ENCODE measurements at regions not wholly inside any gene's neighbourhood (a gene's known extent, or its start where the extent isn't known, plus 50 kb on each side); places are given as distances from the start of the nearest gene placed in this dataset.

DNA sequence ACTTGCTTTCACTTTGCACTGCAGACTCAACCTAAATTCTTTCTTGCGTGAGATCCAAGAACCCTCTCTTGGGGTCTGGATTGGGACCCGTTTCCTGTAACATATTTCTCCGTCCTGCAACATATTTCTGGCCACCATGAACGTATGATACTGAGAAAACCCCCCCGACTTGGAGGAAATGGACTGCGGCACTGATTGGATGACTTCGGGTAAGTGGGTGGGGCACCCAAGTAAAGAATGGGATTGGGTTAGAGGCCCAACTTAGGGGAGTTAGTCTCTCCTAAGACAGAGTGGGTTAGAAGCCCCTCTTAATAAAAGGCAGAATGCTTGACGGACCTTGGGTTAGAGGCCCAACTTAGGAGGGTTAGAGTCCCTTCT is 690.4 kb downstream of the UQCRFS1 start:
- DNase-seq: no peak

DNA sequence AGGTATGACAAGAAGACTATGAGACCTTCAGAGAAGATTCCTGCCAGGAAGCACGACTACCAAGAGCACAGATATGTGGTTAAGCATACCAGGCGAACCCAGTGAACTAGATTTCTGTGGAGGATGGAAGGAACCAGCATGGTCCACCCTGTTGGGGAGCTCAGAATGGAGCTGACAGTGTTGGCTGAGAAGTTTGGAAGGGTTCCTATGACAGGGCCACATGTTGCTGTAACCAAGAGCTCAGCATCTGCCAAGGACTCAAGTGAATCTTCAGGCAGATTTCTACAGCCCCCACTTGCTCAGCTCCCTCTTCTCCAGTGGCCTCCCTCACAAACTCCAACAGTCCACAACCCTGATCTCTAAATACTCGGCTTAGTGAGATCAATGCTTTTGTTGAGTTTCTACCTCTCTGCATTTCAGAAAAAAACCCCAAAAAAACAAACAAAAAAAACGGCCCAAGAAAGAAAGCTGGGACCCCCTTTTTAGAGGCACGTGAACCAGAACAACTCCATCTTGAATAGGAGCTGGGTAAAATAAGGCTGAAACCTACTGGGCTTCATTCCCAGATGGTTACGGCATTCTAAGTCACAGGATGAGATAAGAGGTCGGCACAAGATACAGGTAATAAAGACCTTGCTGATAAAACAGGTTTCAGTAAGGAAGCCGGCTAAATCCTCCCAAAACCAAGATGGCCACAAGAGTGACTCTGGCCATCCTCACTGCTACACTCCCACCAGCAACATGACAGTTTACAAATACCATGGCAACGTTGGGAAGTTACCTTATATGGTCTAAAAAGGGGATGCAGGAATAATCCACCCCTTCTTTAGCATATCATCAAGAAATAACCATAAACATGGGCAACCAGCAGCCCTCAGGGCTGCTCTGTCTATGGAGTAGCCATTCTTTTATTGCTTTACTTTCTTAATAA is 691.1 kb downstream of the UQCRFS1 start:
- no peak for DNase-seq

DNA sequence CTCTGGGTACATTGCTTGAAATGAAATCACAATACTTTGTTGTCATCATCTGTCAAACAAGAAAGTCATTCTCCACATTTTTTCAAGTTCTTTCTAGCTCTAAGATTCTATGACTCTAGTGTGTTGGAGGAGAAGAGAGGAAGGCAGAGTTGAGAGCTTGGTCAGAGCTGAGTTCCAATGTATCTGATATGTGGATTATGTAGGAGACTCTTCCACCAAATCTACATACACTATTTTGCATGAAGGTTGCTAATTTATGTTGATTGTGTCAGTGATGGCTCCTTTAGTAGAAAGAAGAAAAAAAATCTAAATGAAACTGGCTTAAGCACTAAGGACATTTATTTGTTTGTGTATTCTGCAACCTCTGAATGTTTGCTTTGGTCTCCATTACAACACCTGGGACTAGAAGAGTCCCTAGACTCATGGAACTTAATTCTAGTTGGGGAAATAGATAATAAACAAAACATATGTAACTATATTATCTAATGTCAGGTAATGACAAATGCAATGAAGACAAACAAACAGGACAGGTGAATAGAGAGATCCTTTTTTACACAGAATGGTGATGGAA is 691.9 kb downstream of the UQCRFS1 start:
- no peak for DNase-seq

DNA sequence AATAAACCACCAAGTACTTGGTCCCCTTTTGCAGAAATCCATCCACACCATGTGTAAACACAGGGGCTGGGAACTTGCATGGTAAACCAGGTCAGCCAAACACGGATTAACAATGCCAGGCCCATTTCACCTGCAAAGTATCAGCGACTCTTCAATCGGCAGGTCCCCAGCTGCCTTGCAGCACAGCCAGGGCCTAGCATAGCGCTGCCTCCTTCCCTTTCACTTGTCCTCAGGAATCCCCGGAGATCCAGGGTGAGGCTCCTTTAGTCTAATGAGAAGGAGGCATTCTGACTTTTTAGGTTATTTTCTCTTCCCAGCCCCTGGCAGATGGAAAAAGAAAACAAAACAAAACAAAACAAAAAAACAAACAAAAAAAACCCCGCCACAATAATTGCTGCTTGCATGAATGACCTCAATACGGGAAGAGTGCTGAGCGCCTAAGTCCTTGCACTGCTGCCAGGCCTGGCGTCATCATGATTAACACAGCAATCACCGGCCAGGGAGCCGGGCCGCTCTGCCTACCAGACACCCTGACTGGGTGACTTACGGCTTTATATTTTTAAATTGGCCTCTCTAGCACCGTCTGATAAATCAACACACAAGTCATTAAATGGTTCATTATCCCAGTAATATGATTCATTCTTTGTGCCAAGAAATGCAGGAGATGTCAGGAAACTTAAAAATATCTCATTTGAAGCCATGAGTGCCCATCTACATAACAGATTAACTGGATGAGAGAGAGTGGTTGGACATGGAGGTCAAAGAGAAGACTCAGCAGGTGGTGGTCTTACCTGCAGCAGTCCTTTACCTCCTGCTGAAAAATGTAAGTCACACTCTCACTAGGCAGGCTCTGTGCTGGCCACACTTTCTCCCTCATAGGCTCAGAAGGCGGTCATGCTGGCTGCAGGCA is 692.7 kb downstream of the UQCRFS1 start:
- peak; percentile 41 to 47 for DNase-seq

DNA sequence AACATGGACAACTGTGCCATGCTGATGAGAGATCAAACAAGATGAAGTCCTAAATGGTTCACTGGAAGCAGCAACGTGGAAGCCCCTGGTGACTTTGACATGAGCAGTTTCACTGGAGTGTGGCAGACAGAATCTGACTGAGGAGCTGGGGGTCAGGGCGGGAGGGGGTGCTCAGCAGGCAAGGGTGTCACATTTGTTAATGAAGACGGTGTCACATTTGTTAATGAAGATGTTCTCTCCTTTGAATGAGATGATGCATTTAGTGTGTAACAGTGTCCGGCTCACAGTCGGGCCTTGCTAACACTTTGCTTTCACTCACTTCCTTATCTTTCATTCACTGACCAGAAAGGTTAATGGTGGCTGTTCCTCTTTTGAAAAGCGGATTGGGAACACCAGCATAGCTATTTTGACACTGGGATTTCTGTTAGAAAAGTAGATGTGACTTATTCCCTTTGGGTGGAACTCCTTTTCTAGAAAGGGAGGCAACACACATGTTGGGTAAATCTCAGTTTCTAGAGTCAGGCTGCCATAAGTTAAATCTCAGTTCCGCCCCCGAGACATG is 693.7 kb downstream of the UQCRFS1 start:
- no peak for DNase-seq

DNA sequence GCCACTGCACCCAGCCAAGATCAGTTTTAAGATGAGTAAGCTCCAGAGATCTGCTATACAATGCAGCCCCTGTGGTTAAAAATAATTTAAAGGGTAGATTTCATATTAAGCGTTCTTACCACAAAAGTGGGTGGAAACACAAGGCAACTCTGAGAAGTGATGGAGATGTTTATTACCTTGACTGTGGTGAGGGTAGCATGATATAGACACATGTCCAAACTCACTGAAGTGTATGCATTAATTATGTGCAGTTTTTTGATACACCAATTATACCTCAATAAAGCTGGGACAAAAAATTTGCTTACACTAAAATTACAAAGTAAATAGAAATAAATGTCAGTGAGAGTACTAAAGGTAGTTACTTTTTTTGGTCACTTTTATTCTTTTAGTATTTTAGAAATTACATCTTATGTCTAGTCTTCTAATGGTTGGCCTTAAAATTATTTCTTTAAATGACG is 696.5 kb downstream of the UQCRFS1 start:
- no peak for DNase-seq

DNA sequence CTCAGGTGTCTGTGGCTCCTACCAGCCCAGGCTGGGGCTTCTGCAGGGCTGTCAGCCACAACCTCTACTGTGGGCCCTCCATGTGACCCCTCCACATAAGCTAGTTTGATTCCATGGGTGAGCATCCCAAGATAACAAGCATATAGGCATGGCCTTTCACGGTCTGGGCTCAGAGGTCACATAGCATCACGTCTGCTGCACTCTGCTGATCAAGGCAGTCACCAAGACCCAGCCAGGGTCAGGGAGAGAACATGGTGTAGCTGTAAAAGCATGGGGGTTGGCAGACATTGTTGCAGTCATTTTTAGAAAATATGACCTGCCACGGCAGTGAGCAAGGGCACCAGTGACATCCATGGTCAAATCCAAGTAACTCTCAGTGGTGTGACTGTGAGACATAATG is 698.8 kb downstream of the UQCRFS1 start:
- DNase-seq: no peak

DNA sequence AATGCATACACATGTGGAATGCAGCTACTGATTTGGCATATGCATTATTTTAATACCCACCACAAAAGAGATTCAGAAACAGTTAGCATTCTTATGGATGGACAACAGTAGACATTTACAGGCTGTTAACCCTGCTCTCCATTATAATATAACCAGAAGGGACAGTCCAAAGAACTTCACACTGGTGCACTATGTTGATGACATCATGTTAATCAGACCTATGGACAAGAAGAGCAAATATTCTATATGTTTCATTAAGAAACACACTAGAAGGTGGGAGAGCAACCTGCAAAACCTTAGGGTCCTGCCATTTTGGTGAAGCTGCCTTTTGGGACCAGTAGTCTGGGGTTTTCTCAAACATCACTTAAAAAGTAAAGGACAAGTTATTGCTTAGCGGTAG is 701.3 kb downstream of the UQCRFS1 start:
- DNase-seq: no peak

DNA sequence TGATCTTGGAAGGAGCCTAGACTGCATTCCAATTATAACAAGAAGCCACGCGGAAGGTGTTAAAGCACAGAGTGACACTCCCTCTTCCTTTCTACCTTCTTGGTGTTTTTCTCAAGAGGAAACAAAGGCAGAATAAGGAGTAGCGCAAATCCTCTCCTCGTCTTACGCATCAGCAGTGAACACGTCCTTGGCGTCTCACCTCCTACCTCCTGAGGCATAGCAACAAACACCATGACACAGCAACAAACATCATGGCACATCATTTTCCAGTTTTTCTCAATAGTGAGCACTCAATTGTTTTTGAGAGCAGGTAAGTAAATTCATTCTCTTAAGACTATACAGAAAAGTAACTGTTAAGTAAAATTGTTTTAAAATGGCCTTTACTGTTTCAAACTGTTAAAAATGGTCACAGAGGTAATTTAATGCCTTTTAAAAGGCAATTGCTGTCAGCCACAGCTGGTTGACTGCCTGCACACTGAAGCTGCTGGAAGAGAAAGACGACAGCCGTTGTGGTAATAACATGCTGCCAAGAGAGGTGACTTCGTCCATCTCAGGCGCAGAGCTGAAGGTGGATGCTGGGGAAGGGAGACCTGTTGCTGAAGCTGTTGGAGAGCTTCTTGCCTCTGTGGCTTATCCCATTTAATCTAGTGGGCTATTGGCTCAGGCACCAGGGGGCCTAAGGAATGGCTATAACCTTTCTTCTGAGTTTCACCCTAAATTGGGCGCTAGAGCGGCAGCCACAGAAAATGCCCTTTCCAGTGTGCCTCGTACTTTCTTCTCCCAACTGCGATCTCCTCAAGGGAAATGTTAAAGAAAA is 703.7 kb downstream of the UQCRFS1 start:
- DNase-seq: no peak

DNA sequence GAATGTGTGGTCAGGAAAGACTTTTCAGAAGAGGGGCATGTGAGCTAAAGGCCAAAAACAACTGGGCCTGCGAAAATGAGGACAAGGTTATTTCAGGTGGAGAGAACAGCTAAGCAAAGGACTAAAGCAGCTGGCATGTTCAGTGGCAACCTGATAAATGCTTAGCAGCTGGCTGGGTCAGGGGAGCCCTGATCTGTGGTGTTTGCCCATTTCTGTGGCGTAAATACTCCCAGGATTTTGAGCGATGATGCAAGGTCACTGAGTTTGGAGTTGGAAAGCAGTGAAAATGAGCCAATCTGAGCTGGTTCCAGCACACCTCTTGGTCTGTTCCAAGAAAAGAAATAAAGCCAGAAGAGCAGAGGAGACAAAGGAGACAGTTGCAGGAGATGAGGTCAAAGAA is 704.3 kb downstream of the UQCRFS1 start:
- DNase-seq: no peak

DNA sequence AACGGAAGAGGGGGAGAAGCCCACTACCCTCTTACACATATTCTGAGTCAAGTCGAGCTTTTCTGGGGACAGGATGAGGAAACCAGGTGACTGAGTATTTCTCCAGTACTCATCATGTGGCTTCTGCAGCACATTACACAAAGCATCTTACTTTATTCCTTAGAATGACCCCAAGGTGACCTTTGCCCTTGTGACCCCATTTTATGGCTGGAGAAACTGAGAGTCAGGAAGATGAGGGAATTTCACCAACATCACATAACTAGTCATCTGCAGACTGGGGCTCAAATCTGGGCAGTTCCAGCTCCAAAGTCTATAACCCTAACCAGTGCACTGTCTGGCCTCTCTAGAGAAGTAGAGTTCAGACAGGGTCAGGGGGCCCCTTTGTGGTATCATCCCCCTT is 707.0 kb downstream of the UQCRFS1 start:
- DNase-seq: no peak

DNA sequence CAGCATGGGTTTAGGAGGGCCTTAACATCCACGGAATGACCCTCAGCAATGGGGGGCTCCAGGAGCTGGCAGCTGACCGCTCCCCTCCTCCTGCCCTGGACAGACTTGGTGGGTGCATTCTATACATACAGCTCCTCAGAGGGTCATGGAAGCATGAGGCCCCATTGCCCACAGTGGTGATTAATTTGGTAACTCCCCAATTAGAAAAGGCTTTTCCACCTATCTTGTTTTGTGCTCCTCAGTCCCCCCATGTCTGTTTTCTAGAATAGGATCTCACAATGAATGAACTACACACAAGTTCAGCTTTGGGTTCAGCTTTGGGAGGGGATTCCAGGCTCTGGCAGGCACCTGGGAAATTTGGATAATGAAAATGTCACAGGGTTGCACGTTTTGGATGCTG is 707.8 kb downstream of the UQCRFS1 start:
- DNase-seq: no peak

DNA sequence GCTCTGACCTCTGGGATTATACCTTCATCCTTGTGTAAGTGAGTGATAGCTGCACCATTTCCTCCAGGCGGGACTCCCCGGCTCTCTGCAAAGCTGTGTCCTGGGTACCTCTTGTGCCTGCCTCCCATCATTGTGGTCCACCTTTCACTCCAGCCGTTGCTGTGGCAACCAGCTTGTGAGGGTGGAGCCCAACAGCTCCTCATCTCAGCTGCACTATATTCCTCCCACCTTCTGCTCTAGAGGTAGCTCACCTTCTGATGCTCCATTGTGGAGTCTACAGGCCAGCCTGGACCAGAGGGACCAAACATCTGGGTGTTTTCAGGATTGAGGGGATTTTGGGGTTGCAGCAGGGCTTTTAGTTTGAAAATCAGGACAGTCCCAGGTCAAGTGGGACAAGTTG is 708.2 kb downstream of the UQCRFS1 start:
- DNase-seq: no peak

DNA sequence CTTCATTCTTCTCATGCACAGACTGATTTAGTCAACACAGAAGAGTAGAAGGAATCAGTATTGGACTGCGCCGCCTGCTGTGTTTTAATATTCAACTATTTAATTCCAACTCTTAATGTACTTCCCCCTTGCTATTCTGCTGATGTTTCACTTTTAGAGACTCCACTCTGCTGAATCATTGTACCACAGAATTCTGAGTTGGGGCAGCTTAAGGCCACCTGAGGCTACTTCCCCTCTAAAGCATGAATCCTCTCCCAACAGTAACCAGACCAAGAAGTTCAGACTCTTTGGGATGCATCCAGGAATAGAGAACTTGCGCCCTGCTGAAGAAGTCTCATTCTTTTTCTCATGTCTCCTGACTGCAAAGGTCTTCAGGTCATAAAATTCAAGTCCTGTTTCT is 708.8 kb downstream of the UQCRFS1 start:
- no peak for DNase-seq

DNA sequence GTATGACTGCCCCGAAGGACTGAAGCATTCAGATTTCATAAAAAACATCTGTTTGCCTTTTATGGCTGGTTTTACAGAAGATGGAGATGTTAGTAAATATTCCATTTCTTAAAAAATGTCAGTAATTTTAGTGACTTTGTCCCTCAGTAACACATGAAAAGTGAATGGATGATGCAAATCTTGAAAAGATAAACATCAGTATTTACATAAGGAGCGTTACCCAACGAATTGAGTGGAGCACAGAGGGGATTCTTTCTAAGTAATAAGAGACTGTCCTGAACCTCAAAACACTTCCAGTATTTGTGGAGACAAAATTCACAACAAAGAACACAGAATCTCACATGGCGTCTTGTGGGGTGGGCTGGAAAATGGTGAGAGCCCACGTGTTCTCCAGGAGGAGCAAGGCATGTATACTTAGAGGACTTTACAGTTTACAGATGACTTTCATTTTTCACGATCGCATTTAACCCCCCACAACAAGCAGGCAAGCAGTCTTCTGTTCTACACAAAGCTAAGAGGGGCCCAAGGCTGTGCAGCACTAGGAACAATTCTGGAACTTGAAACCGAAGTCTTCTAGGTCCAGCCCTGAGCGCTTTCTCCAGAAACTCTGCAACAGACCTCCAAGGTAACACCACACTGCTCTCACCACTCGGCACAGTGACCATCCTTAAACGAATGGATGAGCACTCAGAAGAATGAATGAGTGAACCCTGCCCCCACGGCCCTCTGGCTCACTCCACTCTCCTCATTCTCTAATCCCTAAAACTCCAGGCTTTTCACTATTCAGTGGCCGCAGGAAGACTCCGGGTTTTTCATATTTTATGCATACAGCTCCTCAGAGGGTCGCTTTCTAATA is 709.8 kb downstream of the UQCRFS1 start:
- DNase-seq: no peak

DNA sequence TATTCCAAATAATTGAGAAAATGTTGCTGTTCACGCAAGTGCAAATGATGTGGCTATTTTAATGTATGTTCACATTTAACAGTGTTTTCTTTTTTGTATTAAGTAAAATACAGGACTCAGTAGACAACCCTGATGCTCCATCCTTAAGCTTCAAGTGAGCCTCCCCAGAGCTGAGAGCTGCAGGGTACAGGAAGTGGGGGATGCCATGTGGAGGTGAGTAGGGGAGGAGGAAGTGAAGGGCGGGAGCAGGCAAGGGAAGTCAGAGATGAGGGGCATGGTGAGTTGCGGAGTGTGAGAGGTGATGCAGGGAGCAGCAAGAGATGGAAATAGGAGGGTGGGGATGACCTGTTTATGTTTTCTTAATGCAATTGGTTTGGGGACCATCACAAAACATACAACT is 711.0 kb downstream of the UQCRFS1 start:
- DNase-seq: no peak

DNA sequence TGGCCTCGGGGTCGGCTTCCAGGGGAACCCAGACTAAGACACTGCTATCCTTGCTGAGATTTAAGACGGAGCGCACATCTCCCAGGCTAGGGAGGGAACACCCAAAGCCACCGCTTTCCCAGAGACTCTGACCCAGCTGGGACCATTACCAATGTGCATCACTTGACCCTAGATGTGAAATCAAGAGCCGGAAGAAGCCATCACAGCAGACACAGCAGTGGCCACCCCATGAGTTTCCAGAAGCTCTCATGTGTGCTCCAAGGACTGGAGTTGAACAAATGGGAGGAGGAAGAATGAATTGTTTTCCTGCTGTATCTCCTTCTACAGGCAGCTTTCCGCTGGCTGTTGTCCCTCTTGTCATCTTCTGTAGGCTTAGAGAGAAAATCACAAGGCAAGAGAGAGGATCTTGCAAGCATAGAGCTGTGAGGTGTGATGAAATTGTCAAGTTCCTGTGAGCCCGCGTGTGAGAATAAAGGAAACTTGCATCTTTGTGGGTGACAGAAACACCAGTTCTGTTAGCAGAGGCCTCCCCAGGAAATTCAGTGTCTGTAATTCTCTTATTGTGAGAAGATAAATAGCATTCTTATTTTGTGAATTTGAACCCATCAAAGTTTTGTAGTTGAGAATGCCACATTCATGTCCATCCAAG is 711.8 kb downstream of the UQCRFS1 start:
- DNase-seq: no peak

DNA sequence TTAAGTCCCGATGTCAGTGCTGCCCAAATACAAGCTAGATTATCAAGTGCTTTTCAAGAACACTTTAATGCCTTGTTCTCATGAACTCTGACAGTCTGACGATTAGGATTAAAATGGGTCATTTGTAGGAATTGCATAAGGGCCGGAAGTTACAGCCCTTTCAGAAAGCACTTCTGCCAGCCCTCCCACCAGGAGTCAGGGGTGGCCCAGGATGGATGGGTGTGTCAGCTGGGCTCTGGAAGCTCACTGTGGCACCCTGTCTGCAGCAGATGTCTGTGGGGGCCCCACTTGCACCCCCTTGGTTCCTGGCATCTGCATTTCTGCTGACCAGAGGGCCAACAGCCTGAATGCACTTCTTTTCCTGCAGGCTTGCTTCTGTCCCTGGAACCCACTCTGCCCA is 712.7 kb downstream of the UQCRFS1 start:
- DNase-seq: no peak

DNA sequence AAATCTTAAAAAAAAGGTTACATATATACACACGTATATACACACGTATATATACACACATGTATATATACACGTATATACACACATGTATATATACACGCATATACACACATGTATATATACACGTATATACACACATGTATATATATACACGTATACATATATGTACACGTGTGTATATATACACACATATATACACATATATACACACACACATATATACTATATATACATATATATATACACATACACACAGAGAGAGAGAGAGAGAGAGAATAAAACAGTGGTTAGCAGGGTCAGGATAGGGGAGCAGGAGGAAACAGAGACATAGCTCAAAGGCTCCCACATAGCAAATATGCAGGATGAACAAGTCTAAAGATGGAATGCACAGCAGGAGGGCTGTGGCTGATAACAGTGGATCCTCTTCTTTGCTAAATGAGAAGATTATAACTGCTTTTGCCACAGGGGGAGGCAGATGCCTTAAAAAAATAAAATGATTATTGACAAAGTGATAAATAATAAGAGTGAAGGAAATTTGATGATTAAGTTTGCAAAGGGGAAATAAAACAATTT is 714.5 kb downstream of the UQCRFS1 start:
- no peak for DNase-seq

DNA sequence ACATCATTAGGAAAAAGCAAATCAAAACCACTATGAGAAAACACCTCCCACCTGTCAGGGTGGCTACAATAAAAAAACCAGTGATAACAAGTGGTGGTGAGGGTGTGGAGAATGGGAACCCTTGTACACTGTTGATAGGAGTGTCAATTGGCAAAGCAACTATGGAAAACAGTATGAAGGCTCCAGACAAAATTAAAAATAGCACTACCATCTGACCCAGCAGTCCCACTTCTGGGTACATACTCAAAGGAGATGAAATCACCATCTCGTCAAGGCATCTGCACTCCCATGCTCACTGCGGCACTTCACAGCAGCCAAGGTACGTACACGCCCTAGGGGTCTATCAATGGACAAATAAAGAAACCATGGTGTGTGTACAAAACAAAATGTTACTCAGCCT is 715.1 kb downstream of the UQCRFS1 start:
- no peak for DNase-seq

All from SHP77 (cell line).